SKM-1 (cell line): ENCODE measurements at regions not wholly inside any gene's neighbourhood (a gene's known extent, or its start where the extent isn't known, plus 50 kb on each side); places are given as distances from the start of the nearest gene placed in this dataset.

Experiments
- DNase-seq: peaks from one replicate; lab custom pipeline; 2025; ENCODE audit not compliant: unreplicated experiment; lab: John Stamatoyannopoulos, UW

- no peak for DNase-seq
These were observed 107.9 kb upstream of the CDH20 start for GRCh38 chr18:61225336-61225735.

DNA sequence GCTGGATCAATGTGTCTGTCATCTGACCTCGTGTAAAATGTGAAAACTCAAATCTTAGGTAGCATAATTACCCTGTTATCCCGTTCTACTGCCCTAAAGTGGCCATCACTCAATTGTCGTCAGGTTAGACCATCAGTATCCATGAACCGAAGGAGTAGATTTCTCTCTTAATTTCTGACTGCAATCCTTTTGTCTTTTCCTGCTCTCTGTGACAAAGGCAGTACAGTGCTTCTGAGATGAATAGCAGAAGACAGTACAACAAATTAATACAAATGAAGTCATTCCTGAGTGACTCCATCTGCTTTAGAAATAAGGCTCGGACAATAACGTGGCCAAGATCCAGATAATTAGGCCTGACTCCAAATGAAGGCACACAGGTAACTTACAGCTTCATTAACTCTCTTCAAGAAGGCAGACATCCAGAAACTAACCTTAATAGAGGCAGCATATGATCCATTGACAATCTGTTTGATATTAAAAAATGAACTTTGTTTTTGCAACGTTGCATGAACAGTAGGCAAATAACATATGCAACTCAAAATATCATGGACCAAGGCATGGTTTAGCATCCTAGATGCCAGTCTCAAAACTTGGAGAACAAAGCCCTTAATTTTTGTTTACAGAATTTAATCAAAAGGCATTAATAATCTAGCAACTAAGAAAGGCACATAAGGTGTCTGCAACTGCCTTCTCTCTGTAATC is 96.7 kb upstream of the CDH20 start:
- DNase-seq: no peak

GRCh38 chr18:61237529-61237928 is 95.7 kb upstream of the CDH20 start:
- DNase-seq: no peak

DNA sequence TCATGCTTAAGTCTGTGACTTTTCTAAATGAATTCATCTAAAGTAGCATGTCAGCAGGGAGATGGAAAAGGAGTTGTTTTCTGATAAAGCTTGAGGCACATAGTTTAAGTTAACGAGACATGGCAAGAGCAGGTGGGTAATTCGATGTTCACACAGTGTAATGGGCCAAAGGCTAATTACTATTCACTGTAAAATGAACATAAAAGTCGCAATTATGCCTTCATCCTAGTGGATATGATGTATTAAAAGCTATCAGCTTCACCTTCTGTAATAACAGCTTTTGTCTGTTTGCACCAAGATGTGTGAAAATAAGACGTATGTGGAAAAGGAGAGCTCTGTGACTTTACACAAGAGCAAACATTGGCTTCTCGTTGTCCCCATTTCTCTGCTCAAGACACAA is 94.2 kb upstream of the CDH20 start:
- no peak for DNase-seq

GRCh38 chr18:61241260-61241853 is 91.9 kb upstream of the CDH20 start:
- no peak for DNase-seq

DNA sequence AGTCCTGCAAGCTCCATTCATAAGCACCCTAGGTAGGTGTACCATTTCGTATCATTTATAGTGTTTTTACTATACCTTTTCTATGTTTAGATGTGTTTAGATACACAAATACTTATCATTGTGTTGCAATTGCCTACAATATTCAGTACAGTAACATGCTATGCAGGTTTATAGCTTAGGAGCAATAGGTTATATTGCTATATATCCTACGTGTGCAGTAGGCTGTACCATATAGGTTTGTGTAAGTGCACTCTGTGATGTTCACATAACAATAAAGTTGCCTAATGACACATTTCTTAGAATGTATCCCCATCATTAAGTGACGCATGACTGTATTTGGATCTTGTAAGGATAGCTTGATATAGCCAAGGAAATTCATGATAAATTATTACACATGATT is 88.6 kb upstream of the CDH20 start:
- no peak for DNase-seq

GRCh38 chr18:61245276-61245675 is 88.0 kb upstream of the CDH20 start:
- DNase-seq: no peak

DNA sequence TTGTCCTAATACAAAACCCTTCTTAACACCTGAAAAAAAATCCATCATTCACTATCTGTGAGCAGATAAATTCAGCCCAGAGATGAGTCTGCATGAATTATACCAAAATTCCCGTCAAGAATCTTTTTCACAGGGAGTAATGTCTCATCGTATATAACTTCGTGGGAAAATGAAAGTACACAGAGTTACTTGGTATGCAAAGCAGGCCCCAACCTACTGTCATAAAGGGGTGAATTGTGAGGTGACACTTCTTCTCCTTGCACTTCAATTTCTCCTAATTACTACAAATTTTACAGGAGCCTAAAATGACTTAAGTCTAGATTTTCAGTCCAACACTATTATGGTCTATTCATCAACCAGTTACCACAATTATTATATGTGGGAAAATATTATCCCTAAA is 84.6 kb upstream of the CDH20 start:
- no peak for DNase-seq

DNA sequence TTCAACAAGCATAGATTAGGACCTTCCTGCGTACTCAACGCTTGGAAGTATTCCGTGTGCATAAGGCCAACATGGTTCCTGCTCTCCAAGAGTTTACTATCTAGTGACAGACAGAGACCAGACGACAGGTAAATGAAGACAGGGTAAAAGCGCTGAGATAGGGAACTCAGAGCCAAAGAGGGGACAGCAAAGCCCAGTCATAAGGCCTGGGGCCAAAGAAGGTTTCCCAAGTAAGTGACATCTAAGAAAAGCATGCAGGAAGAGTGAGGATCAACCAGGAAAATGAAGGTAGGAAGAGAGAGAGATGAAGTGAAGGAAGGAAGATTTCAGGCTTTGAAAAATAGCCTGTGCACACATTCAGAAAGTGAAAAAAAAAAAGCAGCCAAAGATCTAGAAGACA is 76.9 kb upstream of the CDH20 start:
- no peak for DNase-seq

DNA sequence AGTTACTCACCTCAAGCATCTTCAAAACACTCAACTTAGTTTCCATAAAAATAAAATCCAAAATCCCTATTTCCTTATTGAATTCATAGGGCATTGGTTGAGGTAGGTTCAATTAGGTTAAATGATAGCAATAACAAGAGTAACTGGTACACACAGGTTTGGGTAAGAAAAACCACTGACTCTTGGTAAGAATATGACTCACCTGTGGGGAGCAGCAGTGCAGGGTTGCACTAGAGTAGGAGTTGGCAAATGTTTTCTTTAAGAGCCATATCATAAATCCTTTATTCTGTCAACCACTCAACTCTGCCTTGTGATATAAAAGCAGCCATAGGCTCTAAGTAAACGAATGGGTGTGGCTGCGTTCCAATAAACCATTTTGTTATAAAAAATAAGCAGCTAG is 71.4 kb upstream of the CDH20 start:
- DNase-seq: no peak

DNA sequence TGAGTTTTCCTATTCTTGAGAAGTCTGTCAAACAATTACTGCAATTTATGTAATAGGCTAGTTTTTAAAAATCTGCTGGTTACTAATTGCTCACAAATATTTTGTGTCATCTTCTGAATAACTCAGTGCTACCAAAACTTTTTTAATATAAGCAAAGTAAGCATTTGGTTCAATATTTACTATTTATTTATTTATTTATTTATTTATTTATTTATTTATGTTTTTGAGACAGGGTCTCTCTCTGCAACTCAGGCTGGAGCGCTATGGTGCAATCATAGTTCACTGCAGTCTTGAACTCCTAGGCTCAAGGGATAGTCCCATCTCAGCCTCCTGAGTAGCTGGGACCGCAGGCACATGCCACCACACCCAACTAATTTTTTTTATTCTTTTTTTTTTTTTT is 60.4 kb upstream of the CDH20 start:
- DNase-seq: no peak

- no peak for DNase-seq
These were observed 59.7 kb upstream of the CDH20 start for GRCh38 chr18:61273533-61273932.

DNA sequence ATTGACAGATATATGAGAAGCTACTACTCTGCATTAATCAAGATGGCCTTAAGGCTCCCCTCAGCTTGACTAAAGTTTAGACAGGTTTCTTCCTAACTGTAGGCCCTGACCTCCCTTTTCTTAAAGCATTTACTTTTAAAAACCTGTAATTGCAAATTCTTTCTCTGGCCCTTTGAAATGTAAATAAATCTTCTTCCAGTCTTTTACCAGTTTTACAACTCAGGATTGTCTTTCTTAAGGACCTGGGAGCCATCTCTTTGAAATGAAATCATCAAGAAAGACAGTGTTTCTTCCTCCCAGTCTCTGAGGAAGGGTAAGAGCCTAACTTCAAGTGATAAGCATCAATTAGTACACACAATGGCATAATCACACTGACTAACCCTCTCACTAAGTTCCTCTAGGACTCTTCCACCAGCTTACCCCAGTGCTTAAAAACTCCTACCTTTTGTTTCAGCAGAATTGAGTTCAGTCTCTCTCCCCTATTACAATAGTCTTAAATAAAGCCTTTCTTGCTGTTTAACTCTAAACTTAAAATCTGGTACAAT is 58.7 kb upstream of the CDH20 start:
- DNase-seq: no peak

DNA sequence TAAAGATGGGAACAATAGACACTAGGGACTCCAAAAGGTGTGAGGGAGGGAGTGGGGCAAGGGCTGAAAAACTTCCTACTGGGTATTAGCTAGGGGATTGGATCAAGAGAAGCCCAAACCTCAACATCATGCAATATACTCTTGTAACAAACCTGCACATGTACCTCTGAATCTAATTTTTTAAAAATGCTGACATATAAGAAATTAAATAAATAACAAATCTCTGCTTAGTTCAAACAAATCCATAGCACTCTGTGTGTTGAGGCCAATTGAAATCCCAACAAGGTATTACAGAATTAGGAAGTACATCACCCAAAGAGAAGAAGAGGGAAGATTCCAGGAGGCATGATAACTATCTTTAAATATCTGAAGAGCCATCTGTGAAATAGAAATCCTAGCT is 55.4 kb upstream of the CDH20 start:
- DNase-seq: no peak

DNA sequence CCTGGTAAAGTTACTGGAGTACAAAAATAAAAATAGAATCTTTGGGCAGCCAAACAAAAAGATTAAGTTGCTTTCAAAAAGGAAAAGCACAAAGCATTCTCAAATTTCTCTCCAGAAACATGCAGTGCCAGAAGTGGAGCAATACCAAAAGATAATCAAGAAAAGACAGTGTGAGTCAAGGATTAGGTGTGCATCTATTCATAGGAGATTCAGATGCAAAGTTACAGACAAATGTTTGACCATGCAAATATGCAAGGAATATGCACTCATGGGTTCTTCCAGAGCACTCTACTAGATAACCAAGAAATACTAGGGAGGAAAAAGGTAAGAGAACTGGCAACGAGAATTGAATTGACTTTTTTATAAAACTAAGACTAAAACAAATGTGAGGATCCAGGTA is 51.8 kb upstream of the CDH20 start:
- no peak for DNase-seq

- no peak for DNase-seq
These were observed 50.3 kb upstream of the CDH20 start for GRCh38 chr18:61282926-61283325.
